CD4-positive, alpha-beta T cell treated with Interleukin-12 subunit alpha and Interleukin-12 subunit beta, for 1 hour (primary cell): ENCODE measurements at regions not wholly inside any gene's neighbourhood (a gene's known extent, or its start where the extent isn't known, plus 50 kb on each side); places are given as distances from the start of the nearest gene placed in this dataset.
A peak's percentile ranks its signal among the peaks of the same experiment; 100 is the strongest.
"Not testable (repeated sequence)": the region's sequence is repeated elsewhere in the genome, so short reads cannot be mapped to it uniquely, and the experiment has no call there.

Experiments used
- DNase-seq: peaks from one replicate; pipeline ENCODE4 v3.0.0-alpha.2; 2020

DNA sequence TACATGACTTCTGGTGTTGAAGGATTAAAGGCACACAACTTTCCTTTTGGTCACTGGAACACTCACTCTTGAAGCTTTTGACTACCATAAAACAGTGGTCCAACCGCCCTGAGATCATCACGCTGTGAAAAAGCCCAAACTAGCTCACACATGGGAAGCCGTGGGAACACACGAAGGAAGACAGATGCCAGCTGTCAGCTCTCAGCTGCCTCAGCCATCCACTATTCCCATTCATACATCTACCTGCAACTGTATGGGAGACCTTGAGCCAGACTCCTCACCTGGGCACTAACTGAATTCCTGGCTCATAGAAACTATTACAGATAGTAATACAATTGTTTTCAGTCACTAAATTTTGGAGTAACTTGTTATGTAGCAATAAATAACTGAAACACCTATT, 246.1 kb downstream of the MSX2 start:
- DNase-seq = no peak

DNA sequence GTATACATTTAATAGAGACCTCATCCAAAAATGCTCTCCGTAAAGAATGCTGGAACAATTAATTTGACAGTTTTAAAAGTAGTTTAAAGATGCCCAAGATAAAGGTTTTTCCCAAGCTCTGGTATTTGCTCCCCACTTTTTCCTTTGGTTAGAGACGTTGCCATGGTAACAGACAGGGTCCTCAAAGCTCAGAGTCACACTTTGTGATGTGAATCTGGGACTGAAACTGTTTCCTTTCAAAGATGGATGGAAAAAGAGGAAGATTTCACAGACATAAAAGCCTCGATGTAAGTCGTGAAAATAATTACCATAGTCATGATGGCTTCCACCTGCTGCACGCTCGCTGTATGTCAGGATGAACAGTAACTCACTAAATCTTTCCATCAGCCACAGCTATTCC, 229.5 kb downstream of the MSX2 start:
- no peak for DNase-seq

GRCh38 chr5:174951151-174951780, 226.9 kb downstream of the MSX2 start:
- DNase-seq = peak; percentile 60

- DNase-seq = no peak
These were observed 223.2 kb downstream of the MSX2 start for GRCh38 chr5:174947548-174947947.

DNA sequence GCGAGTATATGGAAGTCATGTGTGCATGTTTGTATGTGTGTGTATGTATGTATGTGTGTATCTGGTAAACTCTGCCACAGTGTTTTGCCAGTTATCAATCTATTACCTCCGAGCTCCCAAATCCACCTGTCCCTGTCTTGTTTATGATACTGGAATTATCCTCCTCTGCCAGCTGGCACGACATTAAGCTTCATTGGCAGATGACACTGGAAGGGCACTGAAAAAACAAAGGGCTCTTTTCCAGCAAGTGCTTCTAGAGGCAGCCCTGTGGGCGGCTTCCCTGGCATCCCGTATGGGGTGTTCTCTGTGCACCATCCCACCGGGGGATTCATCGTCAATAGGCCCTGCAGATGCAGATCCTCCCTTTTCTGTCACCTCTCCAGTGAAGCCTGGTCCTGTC, 221.5 kb downstream of the MSX2 start:
- no peak for DNase-seq

DNA sequence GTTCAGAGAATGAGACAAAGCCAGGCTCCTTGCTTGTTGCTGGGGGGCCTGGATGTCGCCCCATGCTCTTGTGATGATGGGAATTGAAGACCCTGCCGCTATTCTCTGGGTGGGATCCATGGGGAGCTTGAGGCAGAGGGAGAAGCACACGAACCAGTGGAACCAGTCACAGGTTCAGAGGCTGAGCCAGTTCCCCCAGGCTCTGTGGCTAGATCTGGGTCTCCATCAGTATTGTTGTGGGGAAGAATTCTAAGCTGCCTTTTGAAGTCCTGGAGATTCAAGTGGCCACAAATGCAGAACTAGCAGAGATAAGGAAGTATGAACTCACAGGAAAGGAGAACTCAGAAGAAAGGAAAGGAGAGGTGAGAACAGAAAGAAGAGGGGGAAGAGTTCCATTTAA, 219.4 kb downstream of the MSX2 start:
- no peak for DNase-seq

DNA sequence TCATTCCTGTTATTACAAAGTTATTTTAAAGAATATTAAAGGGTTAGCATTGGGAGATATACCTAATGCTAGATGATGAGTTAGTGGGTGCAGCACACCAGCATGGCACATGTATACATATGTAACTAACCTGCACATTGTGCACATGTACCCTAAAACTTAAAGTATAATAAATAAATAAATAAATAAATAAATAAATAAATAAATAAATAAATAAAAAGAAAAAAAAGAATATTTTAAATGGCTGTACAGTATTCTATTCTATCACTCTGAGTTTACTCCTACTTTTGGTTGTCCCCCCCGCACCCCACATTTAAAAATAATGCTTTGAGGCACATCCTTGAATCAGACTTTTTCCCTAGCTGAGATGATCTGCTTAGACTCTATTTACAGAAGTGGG, 218.6 kb downstream of the MSX2 start:
- DNase-seq = not testable (repeated sequence)

- DNase-seq = no peak
These were observed 213.1 kb downstream of the MSX2 start for GRCh38 chr5:174937201-174938123.

DNA sequence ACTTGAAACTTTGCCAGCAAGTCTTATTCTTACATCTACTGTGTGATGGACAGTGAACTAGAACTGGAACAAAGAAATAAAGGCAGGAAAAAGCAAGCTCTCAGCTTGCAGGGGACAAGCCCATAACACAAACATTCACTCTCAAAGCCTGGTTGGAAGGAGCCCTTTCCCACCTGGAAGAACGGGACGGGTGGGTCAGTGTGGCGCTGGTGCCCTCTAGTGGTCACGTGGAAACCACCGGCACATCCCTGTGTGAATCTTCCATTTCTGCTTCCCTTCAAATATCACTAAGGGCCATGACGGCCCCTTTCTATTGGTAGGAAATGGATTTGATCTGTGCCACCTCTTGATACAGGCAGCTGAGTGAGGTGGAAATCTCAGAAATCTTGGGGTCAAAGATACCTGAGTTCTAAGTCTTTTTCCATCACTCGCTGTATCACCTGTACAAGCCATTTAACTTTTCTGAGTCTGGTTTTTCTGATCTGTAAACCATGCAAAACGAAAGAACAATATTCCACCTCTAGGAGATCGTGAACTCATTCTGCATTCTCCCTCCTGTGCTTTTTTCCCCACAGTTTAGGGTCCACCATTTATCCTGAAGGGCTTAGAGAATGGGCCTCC, 211.6 kb downstream of the MSX2 start:
- DNase-seq = peak; percentile 23

- not testable (repeated sequence) for DNase-seq
These were observed 206.7 kb downstream of the MSX2 start for GRCh38 chr5:174931033-174931432.

DNA sequence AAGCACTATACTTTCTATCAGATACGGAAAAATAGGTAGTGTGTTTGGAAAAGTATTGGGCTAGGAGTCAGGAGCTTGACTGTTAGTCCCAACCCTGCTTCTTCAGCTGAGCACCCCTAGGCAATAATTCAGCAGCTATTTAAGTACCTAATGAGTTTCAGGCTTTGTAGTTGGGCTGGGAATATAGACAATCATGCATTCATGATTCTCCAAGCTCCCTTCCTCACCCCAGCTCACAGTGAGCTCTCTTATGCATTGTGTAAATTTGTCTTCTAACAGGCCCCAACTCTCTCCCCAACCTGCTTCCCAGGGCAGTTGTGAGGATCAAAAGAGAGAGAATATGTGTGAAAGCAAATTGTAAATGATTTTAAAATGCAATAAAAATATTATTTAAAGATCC, 201.2 kb downstream of the MSX2 start:
- DNase-seq = no peak

- DNase-seq = no peak
These were observed 198.6 kb downstream of the MSX2 start for GRCh38 chr5:174922955-174923354.

DNA sequence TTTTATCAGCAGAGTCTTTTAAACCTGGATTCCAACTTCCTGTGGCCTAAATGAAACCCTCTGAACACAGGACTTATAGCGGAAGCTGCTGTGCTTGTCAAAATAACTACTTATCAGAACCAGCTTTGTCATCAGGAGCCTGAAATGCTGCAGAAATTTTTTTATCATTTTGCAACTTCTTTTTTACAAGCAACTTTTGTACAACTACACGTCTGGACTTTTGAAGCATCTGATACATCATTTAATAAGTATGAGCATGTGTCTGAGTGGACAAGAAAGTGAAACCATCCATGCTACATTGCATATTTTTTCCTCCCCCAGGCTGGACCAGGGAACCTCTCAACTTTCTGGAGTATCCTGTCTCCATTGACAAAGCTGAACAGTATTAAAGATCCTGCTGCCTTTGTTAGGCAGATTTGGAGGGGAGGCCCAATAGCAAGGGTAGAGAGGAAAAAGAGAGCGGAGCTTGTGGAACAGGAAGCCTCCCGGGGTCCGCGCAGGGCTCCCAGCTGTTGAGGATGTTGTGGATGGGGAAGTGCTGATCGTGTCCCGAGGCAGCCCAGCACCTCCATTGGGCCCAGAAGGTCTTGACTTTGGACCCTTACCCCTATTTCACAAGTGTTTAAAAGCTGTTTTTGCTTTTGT, 196.6 kb downstream of the MSX2 start:
- DNase-seq = no peak

DNA sequence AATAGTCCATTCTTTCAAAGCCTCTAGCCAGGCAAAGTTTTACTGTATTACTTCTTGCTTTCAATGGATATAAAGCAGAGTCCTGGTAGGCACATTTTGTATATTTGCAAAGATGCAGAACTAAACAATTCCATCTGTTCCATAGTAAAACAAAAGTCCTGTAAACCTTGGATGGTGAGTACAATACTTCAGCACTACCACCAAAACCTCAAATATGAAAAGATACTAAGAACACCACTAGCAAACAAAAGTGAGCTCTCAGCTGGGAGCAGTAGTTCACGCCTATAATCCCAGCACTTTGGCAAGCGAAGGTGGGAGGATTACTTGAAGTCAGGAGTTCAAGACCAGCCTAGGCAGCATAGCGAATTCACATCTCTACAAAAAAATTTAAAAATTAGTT, 195.0 kb downstream of the MSX2 start:
- no peak for DNase-seq

DNA sequence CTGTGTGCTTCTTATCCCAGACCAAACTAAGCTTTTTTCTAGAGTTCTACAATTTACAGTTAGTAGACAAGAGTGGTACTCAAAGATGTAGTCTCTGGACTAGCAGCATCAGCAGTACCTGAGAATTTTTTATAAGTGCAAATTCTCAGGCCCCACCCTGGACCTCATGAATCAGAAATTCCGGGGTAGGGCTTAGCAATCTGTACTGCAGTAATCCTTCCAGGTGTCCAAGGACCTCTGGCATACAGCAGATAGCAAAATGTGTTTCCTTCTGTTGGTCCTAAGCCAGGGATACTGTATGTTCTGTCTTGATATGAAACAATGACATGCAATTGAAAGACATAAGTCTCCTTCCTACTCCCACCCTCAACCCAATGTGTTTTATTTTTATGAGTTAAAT, 194.3 kb downstream of the MSX2 start:
- DNase-seq = no peak

DNA sequence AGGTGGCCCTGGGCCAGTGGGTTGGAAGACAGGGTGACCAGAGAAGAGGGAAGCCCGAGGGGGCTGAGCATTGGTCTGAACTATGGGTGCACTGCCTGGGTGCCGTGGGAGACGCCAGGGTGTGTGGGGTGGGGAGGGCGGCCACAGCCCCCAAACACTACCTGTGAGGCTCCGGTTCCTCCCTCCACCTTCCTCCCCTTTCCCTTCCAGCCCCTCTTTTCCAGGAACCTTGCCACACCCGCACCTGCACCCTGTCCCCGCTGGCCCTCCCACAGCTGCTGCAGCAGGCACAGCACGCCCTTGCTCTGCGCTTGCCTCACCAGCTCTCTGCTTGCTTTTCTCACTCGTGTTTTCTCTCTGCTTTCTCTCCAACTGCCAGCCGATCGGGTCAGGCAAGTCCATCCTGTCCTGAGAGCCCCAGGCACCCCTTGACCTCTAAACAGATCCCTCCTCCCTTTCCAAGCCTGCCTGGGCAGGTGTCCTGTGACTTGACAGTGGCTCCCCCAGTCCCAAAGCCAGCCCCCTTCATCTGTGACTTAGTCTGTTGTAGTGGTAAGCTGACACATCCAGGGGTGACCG, 193.7 kb downstream of the MSX2 start:
- DNase-seq = no peak

GRCh38 chr5:174917435-174917834, 193.1 kb downstream of the MSX2 start:
- not testable (repeated sequence) for DNase-seq

- DNase-seq = not testable (repeated sequence)
These were observed 192.5 kb downstream of the MSX2 start for GRCh38 chr5:174916924-174917323.

- DNase-seq = no peak
These were observed 191.8 kb downstream of the MSX2 start for GRCh38 chr5:174916227-174916626.

DNA sequence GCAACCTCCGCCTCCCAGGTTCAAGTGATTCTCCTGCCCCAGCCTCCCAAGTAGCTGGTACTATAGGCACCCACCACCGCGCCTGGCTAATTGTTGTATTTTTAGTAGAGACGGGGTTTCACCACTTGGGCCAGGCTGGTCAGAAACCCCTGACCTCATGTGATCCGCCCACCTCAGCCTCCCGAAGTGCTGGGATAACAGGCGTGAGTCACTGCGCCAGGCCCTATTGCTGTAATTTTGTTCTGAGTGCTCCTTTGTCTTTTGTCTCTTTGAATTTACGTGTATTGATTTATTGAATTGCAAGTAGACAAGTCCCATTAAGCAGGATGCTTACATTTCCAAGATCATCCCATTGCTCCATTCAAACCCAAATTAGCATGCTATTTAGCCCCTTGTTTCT, 186.7 kb downstream of the MSX2 start:
- DNase-seq = no peak

GRCh38 chr5:174910245-174910737, 185.9 kb downstream of the MSX2 start:
- DNase-seq = peak; percentile 36

DNA sequence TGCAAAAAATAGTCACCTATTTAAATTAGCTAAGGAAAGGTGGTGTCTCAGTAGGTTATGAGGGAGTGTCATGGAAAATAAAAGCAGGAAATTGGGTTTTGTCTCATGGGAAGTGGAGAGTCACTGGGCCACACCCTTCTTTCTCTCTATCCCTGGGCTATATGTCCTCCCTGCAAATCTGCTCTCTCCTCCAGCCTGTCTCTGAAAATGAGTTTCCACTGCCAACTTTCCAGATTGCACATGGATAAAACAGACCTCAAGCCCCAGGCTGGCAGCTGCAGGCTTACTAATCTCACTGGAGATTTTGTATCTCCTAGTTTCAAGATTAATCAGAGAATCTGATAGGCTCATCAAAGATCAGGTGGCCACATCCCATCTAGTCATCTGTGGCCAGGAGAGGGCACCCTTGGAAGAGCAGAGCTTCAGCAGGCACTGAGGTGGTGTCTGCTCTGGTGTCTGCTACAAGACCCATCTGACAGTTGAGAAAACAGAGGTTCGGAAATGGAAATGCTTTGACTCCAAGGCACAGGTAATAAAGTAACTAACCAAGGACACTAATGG, 178.9 kb downstream of the MSX2 start:
- no peak for DNase-seq

GRCh38 chr5:174901336-174901735, 177.0 kb downstream of the MSX2 start:
- no peak for DNase-seq
